22Rv1 (cell line): ENCODE measurements at regions not wholly inside any gene's neighbourhood (a gene's known extent, or its start where the extent isn't known, plus 50 kb on each side); places are given as distances from the start of the nearest gene placed in this dataset.

Experiments
- H3K27ac ChIP-seq: fragments of 450-650 bp; 2 replicates; pipeline ENCODE4 v1.5.1; 2017
- ZFX ChIP-seq: fragments of 450-650 bp; IDR thresholded peaks from 2 replicates; pipeline ENCODE4 v1.6.1; 2017; ENCODE audit warnings: antibody characterized with exemption, borderline replicate concordance
- TF ChIP-seq, protein P1 (sequence below): fragments of 450-650 bp; IDR thresholded peaks from 2 replicates; pipeline ENCODE4 v1.5.1; 2017; ENCODE audit warnings: mild to moderate bottlenecking

DNA sequence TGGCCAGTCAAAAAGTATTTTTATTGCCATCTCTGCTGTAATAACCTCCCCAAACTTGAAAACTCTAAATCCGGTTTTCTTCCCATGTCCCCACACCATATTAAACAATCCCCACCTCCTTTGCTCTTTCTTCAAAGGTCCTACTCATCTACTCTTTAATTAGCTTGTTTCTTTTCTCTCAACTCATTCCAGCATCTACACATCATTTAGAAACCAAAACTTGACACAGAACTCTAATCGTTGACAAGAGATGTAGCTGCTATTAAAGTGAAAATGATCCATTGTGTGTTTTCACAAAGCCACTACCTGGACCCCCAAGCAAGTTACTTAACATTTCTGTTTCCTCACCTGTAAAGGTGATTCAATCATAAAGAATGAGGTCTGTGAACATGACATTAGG is 436.3 kb upstream of the NPVF start:
- H3K27ac ChIP-seq: no peak overlapping the region
- TF ChIP-seq, protein P1, sequence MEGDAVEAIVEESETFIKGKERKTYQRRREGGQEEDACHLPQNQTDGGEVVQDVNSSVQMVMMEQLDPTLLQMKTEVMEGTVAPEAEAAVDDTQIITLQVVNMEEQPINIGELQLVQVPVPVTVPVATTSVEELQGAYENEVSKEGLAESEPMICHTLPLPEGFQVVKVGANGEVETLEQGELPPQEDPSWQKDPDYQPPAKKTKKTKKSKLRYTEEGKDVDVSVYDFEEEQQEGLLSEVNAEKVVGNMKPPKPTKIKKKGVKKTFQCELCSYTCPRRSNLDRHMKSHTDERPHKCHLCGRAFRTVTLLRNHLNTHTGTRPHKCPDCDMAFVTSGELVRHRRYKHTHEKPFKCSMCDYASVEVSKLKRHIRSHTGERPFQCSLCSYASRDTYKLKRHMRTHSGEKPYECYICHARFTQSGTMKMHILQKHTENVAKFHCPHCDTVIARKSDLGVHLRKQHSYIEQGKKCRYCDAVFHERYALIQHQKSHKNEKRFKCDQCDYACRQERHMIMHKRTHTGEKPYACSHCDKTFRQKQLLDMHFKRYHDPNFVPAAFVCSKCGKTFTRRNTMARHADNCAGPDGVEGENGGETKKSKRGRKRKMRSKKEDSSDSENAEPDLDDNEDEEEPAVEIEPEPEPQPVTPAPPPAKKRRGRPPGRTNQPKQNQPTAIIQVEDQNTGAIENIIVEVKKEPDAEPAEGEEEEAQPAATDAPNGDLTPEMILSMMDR: no peak
- no peak for TF ChIP-seq ZFX

DNA sequence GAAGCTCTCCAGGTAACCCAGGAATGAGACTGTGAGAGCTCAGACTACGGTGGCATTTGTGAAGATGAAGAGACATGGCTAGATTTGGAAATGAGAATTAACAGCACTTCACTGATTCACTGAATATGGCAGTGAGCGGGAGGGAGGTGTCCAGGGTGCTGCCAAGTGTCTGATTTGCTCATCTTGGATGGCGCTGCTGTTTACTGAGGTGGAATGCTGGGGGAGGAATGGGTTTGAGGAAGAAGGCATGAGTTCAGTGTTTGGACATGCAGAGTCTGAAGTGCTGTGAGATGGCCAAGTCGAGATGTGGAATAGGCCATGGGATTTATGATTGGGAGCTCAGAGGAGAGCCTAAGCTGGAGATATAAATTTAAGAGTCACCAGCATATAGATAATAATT is 437.1 kb upstream of the NPVF start:
- H3K27ac ChIP-seq: no peak overlapping the region
- no peak for TF ChIP-seq ZFX
- TF ChIP-seq, protein P1: no peak

- TF ChIP-seq ZFX: no peak
- TF ChIP-seq, protein P1: no peak
Measured at GRCh38 chr7:25665903-25666670, 437.8 kb upstream of the NPVF start.

GRCh38 chr7:25666671-25667060 is 438.4 kb upstream of the NPVF start:
- TF ChIP-seq ZFX: no peak
- TF ChIP-seq, protein P1: no peak
- no peak overlapping the region for H3K27ac ChIP-seq

More at GRCh38 chr7:25665903-25666670, 437.8 kb upstream of the NPVF start:
- H3K27ac ChIP-seq: no peak overlapping the region

- H3K27ac ChIP-seq: no peak overlapping the region
- TF ChIP-seq, protein P1: no peak
- no peak for TF ChIP-seq ZFX
Measured at GRCh38 chr7:25669281-25669781, 441.0 kb upstream of the NPVF start.

GRCh38 chr7:25669961-25670841 is 441.9 kb upstream of the NPVF start:
- no peak for TF ChIP-seq ZFX
- TF ChIP-seq, protein P1: no peak
- H3K27ac ChIP-seq: no peak overlapping the region
